Mesenchymal stem cell (in vitro differentiated cells and primary cell): ENCODE measurements at regions not wholly inside any gene's neighbourhood (a gene's known extent, or its start where the extent isn't known, plus 50 kb on each side); places are given as distances from the start of the nearest gene placed in this dataset.
A peak's percentile ranks its signal among the peaks of the same experiment; 100 is the strongest.

ENCODE experiments used
- DNase-seq: peaks from one replicate; pipeline ENCODE4 v3.0.0-alpha.2; 2013
- H2AFZ ChIP-seq: one replicate; pipeline ENCODE4 v1.6.1; 2013; ENCODE audit warnings: low read depth, mild to moderate bottlenecking, control low read depth, inconsistent platforms, low read length, moderate library complexity
- H2AK5ac ChIP-seq: 2 replicates; pipeline ENCODE4 v1.6.1; 2013; ENCODE audit warnings: low read length, moderate library complexity, mild to moderate bottlenecking, inconsistent platforms; ENCODE audit not compliant: severe bottlenecking
- H2BK120ac ChIP-seq: one replicate; pipeline ENCODE4 v1.6.1; 2013; ENCODE audit warnings: low read depth, mild to moderate bottlenecking, inconsistent platforms, low read length, moderate library complexity
- H2BK12ac ChIP-seq, 2 experiments: one replicate each; pipeline ENCODE4 v1.6.1; 2013; ENCODE audit warnings: inconsistent platforms in 2 of 2, low read length in 2 of 2, mild to moderate bottlenecking in 2 of 2, moderate library complexity in 2 of 2, control low read depth in 1 of 2
- H2BK15ac ChIP-seq: one replicate; pipeline ENCODE4 v1.6.1; 2013; ENCODE audit warnings: mild to moderate bottlenecking, low read depth, inconsistent platforms; ENCODE audit not compliant: poor library complexity, severe bottlenecking
- H2BK5ac ChIP-seq: 2 replicates; pipeline ENCODE4 v1.6.1; 2013; ENCODE audit warnings: low read depth, mild to moderate bottlenecking, low read length, control low read depth, inconsistent platforms; ENCODE audit not compliant: poor library complexity, severe bottlenecking
- H3K14ac ChIP-seq, 2 experiments: one replicate each; pipeline ENCODE4 v1.6.1; 2013; ENCODE audit warnings: inconsistent platforms in 2 of 2, low read length in 2 of 2, control low read depth in 1 of 2, mild to moderate bottlenecking in 1 of 2, moderate library complexity in 1 of 2
- H3K18ac ChIP-seq, 2 experiments: one replicate each; pipeline ENCODE4 v1.6.1; 2013; ENCODE audit warnings: inconsistent platforms in 2 of 2, low read length in 2 of 2, control low read depth in 1 of 2, low read depth in 1 of 2, mild to moderate bottlenecking in 1 of 2
- H3K23ac ChIP-seq, 2 experiments: one replicate each; pipeline ENCODE4 v1.6.1; 2013; ENCODE audit warnings: inconsistent platforms in 2 of 2, low read length in 2 of 2, mild to moderate bottlenecking in 2 of 2, moderate library complexity in 2 of 2, control low read depth in 1 of 2
- H3K27ac ChIP-seq: 2 replicates; pipeline ENCODE4 v1.5.1; 2013; ENCODE audit warnings: mild to moderate bottlenecking, moderate library complexity, low read length, control low read depth, inconsistent platforms; ENCODE audit not compliant: poor library complexity, severe bottlenecking
- H3K27me3 ChIP-seq, 2 experiments: 2 replicates each; pipeline versions ENCODE4 v1.6.1 to v1.7.0; 2013; ENCODE audit warnings: low read length in 2 of 2, mild to moderate bottlenecking in 2 of 2, moderate library complexity in 2 of 2, control low read depth in 1 of 2, inconsistent platforms in 1 of 2; ENCODE audit not compliant: control insufficient read depth in 1 of 2, insufficient read depth in 1 of 2
- H3K36me3 ChIP-seq, 2 experiments: 2 replicates each; pipeline versions ENCODE4 v1.6.1 to v1.7.0; 2013; ENCODE audit warnings: low read length in 2 of 2, control low read depth in 1 of 2, inconsistent platforms in 1 of 2, low read depth in 1 of 2, mild to moderate bottlenecking in 1 of 2; ENCODE audit not compliant: insufficient read depth in 2 of 2, control insufficient read depth in 1 of 2
- H3K4ac ChIP-seq, 2 experiments: one replicate each; pipeline ENCODE4 v1.6.1; 2013; ENCODE audit warnings: inconsistent platforms in 2 of 2, low read length in 2 of 2, mild to moderate bottlenecking in 2 of 2, moderate library complexity in 2 of 2, control low read depth in 1 of 2, low read depth in 1 of 2
- H3K4me1 ChIP-seq: 2 replicates; pipeline ENCODE4 v1.6.1; 2013; ENCODE audit warnings: low read depth, low read length, control low read depth; ENCODE audit not compliant: control insufficient read depth, insufficient read depth
- H3K4me2 ChIP-seq: 2 replicates; pipeline ENCODE4 v1.6.1; 2013; ENCODE audit warnings: low read length, mild to moderate bottlenecking, inconsistent platforms; ENCODE audit not compliant: poor library complexity, severe bottlenecking
- H3K4me3 ChIP-seq, 2 experiments: 2 replicates each; pipeline versions ENCODE4 v1.5.1 to v1.7.0; 2013; ENCODE audit warnings: low read length in 2 of 2, mild to moderate bottlenecking in 2 of 2, control low read depth in 1 of 2, low read depth in 1 of 2; ENCODE audit not compliant: insufficient read depth in 1 of 2
- H3K79me1 ChIP-seq: replicated peaks from 2 replicates; pipeline ENCODE4 v1.6.1; 2013; ENCODE audit warnings: mild to moderate bottlenecking, control low read depth, low read length, inconsistent platforms; ENCODE audit not compliant: poor library complexity, severe bottlenecking
- H3K9ac ChIP-seq: 2 replicates; pipeline ENCODE4 v1.7.0; 2013; ENCODE audit warnings: mild to moderate bottlenecking, low read length, moderate library complexity
- H3K9me3 ChIP-seq: 2 replicates; pipeline ENCODE4 v1.7.0; 2013; ENCODE audit warnings: mild to moderate bottlenecking, low read length; ENCODE audit not compliant: control insufficient read depth
- H4K8ac ChIP-seq: one replicate; pipeline ENCODE4 v1.6.1; 2013; ENCODE audit warnings: inconsistent platforms, mild to moderate bottlenecking, low read length, moderate library complexity
- H4K91ac ChIP-seq: one replicate; pipeline ENCODE4 v1.6.1; 2013; ENCODE audit warnings: mild to moderate bottlenecking, low read length, inconsistent platforms
- WGBS: methylation state at CpG from one replicate; pipeline ENCODE4 v1.1.7; 2013; ENCODE audit warnings: mixed read lengths; 5-methylcytosine and 5-hydroxymethylcytosine counted together

- Histone ChIP-seq H4K91ac (no peak overlapping the region), H2BK5ac (no peak overlapping the region), H2BK12ac (no peak overlapping the region), H3K9me3 (no peaks in the 10 kb centered on the region), H3K4ac (no peak overlapping the region), H2BK120ac (no peak overlapping the region), H3K4me1 (peaks cover 27% of the 10 kb centered on the region), H3K23ac (no peak overlapping the region), H3K18ac (no peak overlapping the region), H3K4me2 (no peak overlapping the region), H3K9ac (no peak overlapping the region), H2AFZ (no peak overlapping the region), H3K27me3 (no peaks in the 10 kb centered on the region), H3K27ac (no peak overlapping the region), H3K79me1 (no peaks in the 10 kb centered on the region), H4K8ac (no peak overlapping the region), H2AK5ac (no peak overlapping the region), H2BK15ac (no peak overlapping the region), H3K36me3 (no peaks in the 10 kb centered on the region), H3K4me3 (no peak overlapping the region), H3K14ac (no peak overlapping the region)
- 92% methylated on average over 4 of the region's 4 CpGs for WGBS
- no peak for DNase-seq
These were observed 345.6 kb downstream of the CDC5L start for GRCh38 chr6:44733126-44733525.

- no peaks in the 10 kb centered on the region for H3K79me1 ChIP-seq
- H2AFZ ChIP-seq = no peak overlapping the region
- DNase-seq = no peak
- no peak overlapping the region for H4K91ac ChIP-seq
- no peak overlapping the region for H3K14ac ChIP-seq
- H3K23ac ChIP-seq = no peak overlapping the region
- no peaks in the 10 kb centered on the region for H3K9me3 ChIP-seq
- H2BK5ac ChIP-seq = no peak overlapping the region
- 85% methylated on average over 4 of the region's 4 CpGs for WGBS
- peaks cover 34% of the 10 kb centered on the region for H3K4me1 ChIP-seq
- no peak overlapping the region for H3K9ac ChIP-seq
- H2BK15ac ChIP-seq = no peak overlapping the region
- H2BK12ac ChIP-seq = no peak overlapping the region
- no peak overlapping the region for H3K4me3 ChIP-seq
- no peak overlapping the region for H3K4ac ChIP-seq
- H3K36me3 ChIP-seq = no peaks in the 10 kb centered on the region
- H3K18ac ChIP-seq = no peak overlapping the region
- H3K27ac ChIP-seq = no peak overlapping the region
- no peak overlapping the region for H2AK5ac ChIP-seq
- H2BK120ac ChIP-seq = no peak overlapping the region
- H4K8ac ChIP-seq = no peak overlapping the region
- no peak overlapping the region for H3K4me2 ChIP-seq
- no peaks in the 10 kb centered on the region for H3K27me3 ChIP-seq
These were observed 346.4 kb downstream of the CDC5L start for GRCh38 chr6:44733868-44734267.

- H3K9me3 ChIP-seq = no peaks in the 10 kb centered on the region
- H3K23ac ChIP-seq = no peak overlapping the region
- no peak overlapping the region for H2AFZ ChIP-seq
- H4K91ac ChIP-seq = no peak overlapping the region
- H4K8ac ChIP-seq = no peak overlapping the region
- H3K18ac ChIP-seq = no peak overlapping the region
- no peak overlapping the region for H3K14ac ChIP-seq
- no peaks in the 10 kb centered on the region for H3K36me3 ChIP-seq
- no peak overlapping the region for H2BK12ac ChIP-seq
- H3K27me3 ChIP-seq = no peaks in the 10 kb centered on the region
- no peak overlapping the region for H2BK5ac ChIP-seq
- H2BK120ac ChIP-seq = no peak overlapping the region
- H3K9ac ChIP-seq = peak overlapping the region; percentile 18
- H3K79me1 ChIP-seq = no peaks in the 10 kb centered on the region
- DNase-seq = no peak
- WGBS = 89% methylated on average over 5 of the region's 5 CpGs
- no peak overlapping the region for H3K4ac ChIP-seq
- no peak overlapping the region for H3K4me2 ChIP-seq
- peak overlapping the region; percentile 12 for H3K27ac ChIP-seq
- no peak overlapping the region for H3K4me3 ChIP-seq
- H2AK5ac ChIP-seq = no peak overlapping the region
- H2BK15ac ChIP-seq = no peak overlapping the region
- peaks cover 34% of the 10 kb centered on the region for H3K4me1 ChIP-seq
These were observed 347.6 kb downstream of the CDC5L start for GRCh38 chr6:44734886-44735629.

GRCh38 chr6:44735630-44735963 lies 348.1 kb downstream of the CDC5L start:
- DNase-seq = peak; percentile 48
- H3K23ac ChIP-seq = no peak overlapping the region
- H3K4me3 ChIP-seq = no peak overlapping the region
- no peak overlapping the region for H3K9ac ChIP-seq
- WGBS = 86% methylated on average over 6 of the region's 6 CpGs
- no peak overlapping the region for H2BK5ac ChIP-seq
- H3K36me3 ChIP-seq = no peaks in the 10 kb centered on the region
- H3K4ac ChIP-seq = no peak overlapping the region
- H4K8ac ChIP-seq = no peak overlapping the region
- no peaks in the 10 kb centered on the region for H3K79me1 ChIP-seq
- peaks cover 31% of the 10 kb centered on the region for H3K4me1 ChIP-seq
- H4K91ac ChIP-seq = no peak overlapping the region
- H3K27me3 ChIP-seq = no peaks in the 10 kb centered on the region
- no peak overlapping the region for H2AFZ ChIP-seq
- no peak overlapping the region for H3K14ac ChIP-seq
- no peak overlapping the region for H2BK15ac ChIP-seq
- H2BK120ac ChIP-seq = no peak overlapping the region
- no peak overlapping the region for H3K4me2 ChIP-seq
- H2AK5ac ChIP-seq = no peak overlapping the region
- H2BK12ac ChIP-seq = no peak overlapping the region
- no peak overlapping the region for H3K27ac ChIP-seq
- H3K18ac ChIP-seq = no peak overlapping the region
- no peaks in the 10 kb centered on the region for H3K9me3 ChIP-seq
